A549 (cell line): ENCODE measurements at regions not wholly inside any gene's neighbourhood (a gene's known extent, or its start where the extent isn't known, plus 50 kb on each side); places are given as distances from the start of the nearest gene placed in this dataset.

Source experiments
- ATAC-seq, 2 experiments: fragments of 200-7000 bp in 1 of 2; fragments of >200 bp in 1 of 2; cut with Nextera tagmentation in 1 of 2; cut with Tn5 transposase in 1 of 2; 3 replicates each; pipeline versions ENCODE4 v1.8.0 to v1.9.1; 2018 to 2020; ENCODE audit warnings: mild to moderate bottlenecking in 1 of 2, moderate library complexity in 1 of 2
- CTCF ChIA-PET: fragments of 300-600 bp; sonication (Branson Sonifier 250); formaldehyde crosslinking; extraction: SDS; loops from one replicate; lab custom pipeline; 2021; ENCODE audit warnings: antibody characterized with exemption, inconsistent platforms; lab: Yijun Ruan, JAX
- POLR2A ChIA-PET: fragments of 350-600 bp; formaldehyde crosslinking; extraction: SDS; loops from one replicate; lab custom pipeline; 2021; ENCODE audit warnings: antibody characterized with exemption, inconsistent platforms; lab: Yijun Ruan, JAX
- DNase-seq, 2 experiments: peaks; one replicate each; pipeline versions ENCODE4 v3.0.0 to v3.0.0-alpha.2; 2011 to 2016; ENCODE audit warnings: low read depth in 1 of 2, low spot score in 1 of 2
- FAIRE-seq: peaks from 2 replicates; lab custom pipeline; 2011; peaks lifted over from hg19 to GRCh38; lab: Jason Lieb, UNC
- H3K27ac ChIP-seq, 2 experiments: fragments of >200 bp; sonication (Bioruptor Twin); formaldehyde crosslinking; 3 replicates each; pipeline ENCODE4 v1.5.1; 2016 to 2017
- H3K4me1 ChIP-seq: fragments of >200 bp; sonication (Bioruptor Twin); formaldehyde crosslinking; 3 replicates; pipeline ENCODE4 v1.6.1; 2016
- H3K4me2 ChIP-seq: fragments of >200 bp; sonication (Bioruptor Twin); formaldehyde crosslinking; 3 replicates; pipeline ENCODE4 v1.6.1; 2016
- H3K4me3 ChIP-seq: fragments of >200 bp; sonication (Bioruptor Twin); formaldehyde crosslinking; 3 replicates; pipeline ENCODE4 v1.5.1; 2016
- H3K9me3 ChIP-seq: fragments of >200 bp; sonication (Bioruptor Twin); formaldehyde crosslinking; 3 replicates; pipeline ENCODE4 v1.6.1; 2016
- ATOH8 ChIP-seq: fragments of 250-450 bp; sonication (Bioruptor Pico); IDR thresholded peaks from 2 replicates; pipeline ENCODE4 v1.5.0; 2020; ENCODE audit warnings: low read depth, mild to moderate bottlenecking, moderate library complexity
- BHLHE40 ChIP-seq: IDR thresholded peaks from 2 replicates; pipeline ENCODE4 v1.6.1; 2012; ENCODE audit warnings: low read depth, low read length, inconsistent platforms
- CBX2 ChIP-seq: fragments of 200-600 bp; sonication (generic); IDR thresholded peaks from 2 replicates; pipeline ENCODE4 v1.6.1; 2016; ENCODE audit warnings: low read depth, mild to moderate bottlenecking, borderline replicate concordance
- CBX8 ChIP-seq: fragments of 200-600 bp; sonication (generic); IDR thresholded peaks from 2 replicates; pipeline ENCODE4 v1.6.1; 2016
- CHD4 ChIP-seq: fragments of 200-600 bp; sonication (generic); IDR thresholded peaks from 2 replicates; pipeline ENCODE4 v1.6.1; 2016; ENCODE audit warnings: antibody characterized with exemption, mild to moderate bottlenecking, borderline replicate concordance
- CTCF ChIP-seq: fragments of >200 bp; sonication (Bioruptor Twin); formaldehyde crosslinking; IDR thresholded peaks from 3 replicates; pipeline ENCODE4 v1.5.1; 2016
- EHF ChIP-seq: fragments of 250-450 bp; sonication (Bioruptor Pico); IDR thresholded peaks from 2 replicates; pipeline ENCODE4 v1.5.0; 2020; ENCODE audit warnings: mild to moderate bottlenecking
- EHMT2 ChIP-seq: fragments of 200-600 bp; sonication (generic); IDR thresholded peaks from 2 replicates; pipeline ENCODE4 v1.6.1; 2016; ENCODE audit warnings: antibody characterized with exemption, low read depth, mild to moderate bottlenecking, moderate library complexity
- ELK1 ChIP-seq: fragments of 150-350 bp; IDR thresholded peaks from 2 replicates; pipeline ENCODE4 v1.6.1; 2014; ENCODE audit warnings: low read depth, mild to moderate bottlenecking, low read length
- ESRRA ChIP-seq: fragments of 150-350 bp; IDR thresholded peaks from 2 replicates; pipeline ENCODE4 v1.6.1; 2014; ENCODE audit warnings: mild to moderate bottlenecking, low read length, borderline replicate concordance
- FOSB ChIP-seq: fragments of 250-450 bp; sonication (Bioruptor Pico); IDR thresholded peaks from 2 replicates; pipeline ENCODE4 v1.5.0; 2020; ENCODE audit warnings: mild to moderate bottlenecking, moderate library complexity
- FOSL2 ChIP-seq, 2 experiments: fragments of 450-650 bp in 1 of 2; fragments of >200 bp in 1 of 2; sonication (Bioruptor Twin) in 1 of 2; formaldehyde crosslinking; IDR thresholded peaks; 2 replicates each; pipeline versions ENCODE4 v1.5.0 to v1.6.1; 2016 to 2020; ENCODE audit warnings: mild to moderate bottlenecking in 1 of 2, moderate library complexity in 1 of 2
- HDAC2 ChIP-seq: fragments of 200-600 bp; sonication (generic); IDR thresholded peaks from 2 replicates; pipeline ENCODE4 v1.6.1; 2016
- HES2 ChIP-seq: fragments of >200 bp; sonication (Bioruptor Twin); formaldehyde crosslinking; IDR thresholded peaks from 2 replicates; pipeline ENCODE4 v1.6.1; 2016
- HEYL ChIP-seq: fragments of 250-450 bp; sonication (Bioruptor Pico); IDR thresholded peaks from 2 replicates; pipeline ENCODE4 v1.8.0; 2021; ENCODE audit warnings: mild to moderate bottlenecking, moderate library complexity
- JUNB ChIP-seq: fragments of >200 bp; sonication (Bioruptor Twin); formaldehyde crosslinking; IDR thresholded peaks from 2 replicates; pipeline ENCODE4 v1.6.1; 2016
- KDM5A ChIP-seq: fragments of 200-600 bp; sonication (generic); IDR thresholded peaks from 2 replicates; pipeline ENCODE4 v1.6.1; 2016; ENCODE audit warnings: antibody characterized with exemption, mild to moderate bottlenecking
- MAFK ChIP-seq: fragments of 450-650 bp; IDR thresholded peaks from 2 replicates; pipeline ENCODE4 v1.6.1; 2014; ENCODE audit not compliant: partially characterized antibody
- NR3C1 ChIP-seq: fragments of >200 bp; sonication (Bioruptor Twin); formaldehyde crosslinking; IDR thresholded peaks from 3 replicates; pipeline ENCODE4 v1.6.1; 2017
- PHF8 ChIP-seq: fragments of 200-600 bp; sonication (generic); IDR thresholded peaks from 2 replicates; pipeline ENCODE4 v1.6.1; 2016; ENCODE audit warnings: low read depth, mild to moderate bottlenecking, antibody characterized with exemption, moderate library complexity, borderline replicate concordance
- POLR2A ChIP-seq: IDR thresholded peaks from 2 replicates; pipeline ENCODE4 v1.6.1; 2012; ENCODE audit warnings: mild to moderate bottlenecking, low read length
- POLR2AphosphoS2 ChIP-seq: conservative IDR thresholded peaks from 2 replicates; pipeline ENCODE4 v1.6.1; 2012; ENCODE audit warnings: low read length, improper control_type of control experiment, inconsistent platforms
- RAD21 ChIP-seq, 2 experiments: fragments of >200 bp in 1 of 2; sonication (Bioruptor Twin) in 1 of 2; formaldehyde crosslinking in 1 of 2; IDR thresholded peaks in 1 of 2; conservative IDR thresholded peaks in 1 of 2; 2 replicates in 1 of 2; 3 replicates in 1 of 2; pipeline ENCODE4 v1.6.1; 2012 to 2018; ENCODE audit warnings: inconsistent platforms in 1 of 2
- RCOR1 ChIP-seq: fragments of 150-350 bp; IDR thresholded peaks from 2 replicates; pipeline ENCODE4 v1.6.1; 2014; ENCODE audit warnings: antibody characterized with exemption, low read length, low read depth
- SREBF2 ChIP-seq: fragments of 450-650 bp; IDR thresholded peaks from 2 replicates; pipeline ENCODE4 v1.6.1; 2014; ENCODE audit warnings: mild to moderate bottlenecking, moderate library complexity
- TP53 ChIP-seq: fragments of 250-450 bp; sonication (Bioruptor Pico); IDR thresholded peaks from 2 replicates; pipeline ENCODE4 v1.5.0; 2021; ENCODE audit warnings: mild to moderate bottlenecking, moderate library complexity
- WGBS: methylation state at CpG from one replicate; pipeline ENCODE4 v1.1.6; 2017; ENCODE audit errors: missing lambda C conversion rate; 5-methylcytosine and 5-hydroxymethylcytosine counted together
- TF ChIP-seq, protein P1 (sequence below): fragments of 250-450 bp; sonication (Bioruptor Pico); IDR thresholded peaks from 2 replicates; pipeline ENCODE4 v1.5.0; 2021; ENCODE audit warnings: mild to moderate bottlenecking, moderate library complexity, borderline replicate concordance

- no peak for TF ChIP-seq ESRRA
Measured at GRCh38 chr3:95462161-95462560, 1352.2 kb upstream of the EPHA6 start (continued).

DNA sequence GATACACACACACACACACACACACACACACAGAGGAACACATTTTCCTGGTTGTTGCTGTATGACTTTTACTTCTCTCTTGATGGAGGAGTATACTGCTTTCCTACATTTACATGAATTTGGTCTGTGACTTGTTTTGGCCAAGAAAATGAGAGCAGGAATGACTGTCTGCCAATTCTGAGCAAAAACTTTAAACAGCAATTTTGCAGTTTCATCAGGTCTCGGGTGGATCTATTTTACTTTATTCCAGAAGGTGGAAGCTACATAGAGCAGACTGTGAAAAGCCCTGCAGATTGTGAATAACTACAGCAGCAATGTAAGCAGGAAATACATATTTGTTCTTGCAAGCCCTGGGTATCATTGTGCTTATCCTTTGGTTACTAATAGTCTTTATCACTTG lies 1350.0 kb upstream of the EPHA6 start:
- Histone ChIP-seq H3K9me3 (no peaks in the 10 kb centered on the region), H3K4me1 (no peaks in the 10 kb centered on the region), H3K27ac (no peak overlapping the region), H3K4me2 (no peak overlapping the region), H3K4me3 (no peak overlapping the region)
- ATAC-seq (no peak), DNase-seq (no peak), FAIRE-seq (no peak)
- CTCF ChIA-PET = interaction anchor here (0.6 kb wide), 1 partner anchor 51 kb away, joined by 3 read pairs; no protein-coding TSS in a partner anchor
- POLR2A ChIA-PET = no interaction called here
- no peak for TF ChIP-seq POLR2A
- TF ChIP-seq TP53 = no peak
- TF ChIP-seq SREBF2 = no peak
- TF ChIP-seq BHLHE40 = no peak
- TF ChIP-seq, protein P1, sequence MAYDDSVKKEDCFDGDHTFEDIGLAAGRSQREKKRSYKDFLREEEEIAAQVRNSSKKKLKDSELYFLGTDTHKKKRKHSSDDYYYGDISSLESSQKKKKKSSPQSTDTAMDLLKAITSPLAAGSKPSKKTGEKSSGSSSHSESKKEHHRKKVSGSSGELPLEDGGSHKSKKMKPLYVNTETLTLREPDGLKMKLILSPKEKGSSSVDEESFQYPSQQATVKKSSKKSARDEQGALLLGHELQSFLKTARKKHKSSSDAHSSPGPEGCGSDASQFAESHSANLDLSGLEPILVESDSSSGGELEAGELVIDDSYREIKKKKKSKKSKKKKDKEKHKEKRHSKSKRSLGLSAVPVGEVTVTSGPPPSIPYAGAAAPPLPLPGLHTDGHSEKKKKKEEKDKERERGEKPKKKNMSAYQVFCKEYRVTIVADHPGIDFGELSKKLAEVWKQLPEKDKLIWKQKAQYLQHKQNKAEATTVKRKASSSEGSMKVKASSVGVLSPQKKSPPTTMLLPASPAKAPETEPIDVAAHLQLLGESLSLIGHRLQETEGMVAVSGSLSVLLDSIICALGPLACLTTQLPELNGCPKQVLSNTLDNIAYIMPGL (CRISPR knock-in tag) = no peak
- TF ChIP-seq KDM5A = no peak
- no peak for TF ChIP-seq RAD21 (conservative IDR thresholded peaks at IDR 0.05 in 1 of 2, IDR thresholded peaks at IDR 0.05 in 1 of 2)
- no peak for TF ChIP-seq PHF8
- no peak for TF ChIP-seq HEYL
- TF ChIP-seq ESRRA = no peak
- no peak for TF ChIP-seq ATOH8 (CRISPR knock-in tag)
- TF ChIP-seq POLR2AphosphoS2 = no peak
- no peak for TF ChIP-seq EHF (CRISPR knock-in tag)
- TF ChIP-seq JUNB = no peak
- no peak for TF ChIP-seq EHMT2
- TF ChIP-seq CBX2 = no peak
- TF ChIP-seq HES2 = no peak
- TF ChIP-seq FOSB = no peak
- no peak for TF ChIP-seq RCOR1
- WGBS = 17% methylated on average over 1 of the region's 1 CpG

DNA sequence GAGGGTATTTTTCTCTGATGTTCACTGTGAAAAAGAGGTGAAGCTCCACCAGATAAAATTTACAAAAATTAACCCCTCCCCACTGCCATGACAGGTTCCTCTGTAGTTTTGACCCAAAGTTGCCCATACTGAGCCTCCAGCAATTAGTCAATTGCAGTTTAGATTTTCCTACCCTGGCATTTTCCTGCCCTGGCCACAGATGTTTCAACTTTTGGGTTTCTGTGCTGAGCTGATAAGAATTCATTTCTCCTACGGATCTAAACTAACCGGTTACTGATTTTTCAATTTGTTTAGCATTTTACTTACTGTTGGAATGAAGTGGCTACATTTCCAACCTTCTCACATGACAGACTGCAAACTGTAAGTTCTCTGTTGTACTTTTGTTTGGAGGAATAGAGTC lies 1346.1 kb upstream of the EPHA6 start:
- no peak for DNase-seq
- ATAC-seq = no peak
- Histone ChIP-seq H3K4me2 (no peak overlapping the region), H3K4me1 (no peaks in the 10 kb centered on the region), H3K9me3 (no peaks in the 10 kb centered on the region), H3K4me3 (no peak overlapping the region), H3K27ac (no peak overlapping the region)
- no peak for FAIRE-seq
- ChIA-PET POLR2A (no interaction called here), CTCF (no interaction called here)
- TF ChIP-seq MAFK (no peak), ESRRA (no peak), FOSL2 (IDR thresholded peaks at IDR 0.05) (no peak), FOSL2 (CRISPR knock-in tag; IDR thresholded peaks at IDR 0.05) (no peak), KDM5A (no peak), HDAC2 (no peak), SREBF2 (no peak), CHD4 (no peak), NR3C1 (no peak), ELK1 (no peak), CBX8 (no peak), CTCF (no peak)
- TF ChIP-seq, protein P1 (CRISPR knock-in tag) = no peak
- WGBS = 81% methylated on average over 2 of the region's 2 CpGs
